GM10266 (cell line): ENCODE measurements at regions not wholly inside any gene's neighbourhood (a gene's known extent, or its start where the extent isn't known, plus 50 kb on each side); places are given as distances from the start of the nearest gene placed in this dataset.
"Not testable (repeated sequence)": the region's sequence is repeated elsewhere in the genome, so short reads cannot be mapped to it uniquely, and the experiment has no call there.

Experiments used
- DNase-seq: peaks from one replicate; pipeline ENCODE4 v3.0.0; 2012; ENCODE audit errors: extremely low spot score
- TF ChIP-seq, protein P1 (sequence below): IDR thresholded peaks from 2 replicates; pipeline ENCODE4 v1.5.1; 2012; ENCODE audit warnings: mild to moderate bottlenecking, low read depth; ENCODE audit not compliant: control insufficient read depth, insufficient read depth; ENCODE audit errors: missing control alignments

GRCh38 chr2:167637741-167638140 is 609.7 kb downstream of the STK39 start:
- TF ChIP-seq, protein P1, sequence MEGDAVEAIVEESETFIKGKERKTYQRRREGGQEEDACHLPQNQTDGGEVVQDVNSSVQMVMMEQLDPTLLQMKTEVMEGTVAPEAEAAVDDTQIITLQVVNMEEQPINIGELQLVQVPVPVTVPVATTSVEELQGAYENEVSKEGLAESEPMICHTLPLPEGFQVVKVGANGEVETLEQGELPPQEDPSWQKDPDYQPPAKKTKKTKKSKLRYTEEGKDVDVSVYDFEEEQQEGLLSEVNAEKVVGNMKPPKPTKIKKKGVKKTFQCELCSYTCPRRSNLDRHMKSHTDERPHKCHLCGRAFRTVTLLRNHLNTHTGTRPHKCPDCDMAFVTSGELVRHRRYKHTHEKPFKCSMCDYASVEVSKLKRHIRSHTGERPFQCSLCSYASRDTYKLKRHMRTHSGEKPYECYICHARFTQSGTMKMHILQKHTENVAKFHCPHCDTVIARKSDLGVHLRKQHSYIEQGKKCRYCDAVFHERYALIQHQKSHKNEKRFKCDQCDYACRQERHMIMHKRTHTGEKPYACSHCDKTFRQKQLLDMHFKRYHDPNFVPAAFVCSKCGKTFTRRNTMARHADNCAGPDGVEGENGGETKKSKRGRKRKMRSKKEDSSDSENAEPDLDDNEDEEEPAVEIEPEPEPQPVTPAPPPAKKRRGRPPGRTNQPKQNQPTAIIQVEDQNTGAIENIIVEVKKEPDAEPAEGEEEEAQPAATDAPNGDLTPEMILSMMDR = no peak
- no peak for DNase-seq

GRCh38 chr2:167632271-167632670 is 615.1 kb downstream of the STK39 start:
- not testable (repeated sequence) for DNase-seq

- DNase-seq = no peak
Measured at GRCh38 chr2:167626961-167627360, 620.4 kb downstream of the STK39 start.

DNA sequence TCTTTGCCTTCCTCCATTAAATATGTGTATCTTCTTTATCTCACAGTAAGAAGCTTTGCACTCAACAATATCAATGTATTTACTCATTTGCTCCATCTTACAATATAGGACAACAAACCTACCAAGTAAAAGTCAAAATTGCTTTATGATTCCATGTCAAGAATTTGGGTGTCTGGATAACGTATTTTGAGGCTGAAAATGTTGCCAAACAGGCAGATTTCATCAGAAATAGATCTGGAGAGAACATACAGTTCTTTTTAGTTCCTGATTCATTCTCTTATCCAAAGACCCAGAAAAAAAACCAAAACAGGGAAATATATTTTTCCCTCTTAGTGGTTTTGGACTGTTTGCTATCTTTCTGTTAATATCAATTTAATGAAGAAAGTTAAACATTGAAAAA is 621.1 kb downstream of the STK39 start:
- no peak for DNase-seq
- TF ChIP-seq, protein P1 = no peak

More at GRCh38 chr2:167626961-167627360, 620.4 kb downstream of the STK39 start:
- TF ChIP-seq, protein P1 = no peak

DNA sequence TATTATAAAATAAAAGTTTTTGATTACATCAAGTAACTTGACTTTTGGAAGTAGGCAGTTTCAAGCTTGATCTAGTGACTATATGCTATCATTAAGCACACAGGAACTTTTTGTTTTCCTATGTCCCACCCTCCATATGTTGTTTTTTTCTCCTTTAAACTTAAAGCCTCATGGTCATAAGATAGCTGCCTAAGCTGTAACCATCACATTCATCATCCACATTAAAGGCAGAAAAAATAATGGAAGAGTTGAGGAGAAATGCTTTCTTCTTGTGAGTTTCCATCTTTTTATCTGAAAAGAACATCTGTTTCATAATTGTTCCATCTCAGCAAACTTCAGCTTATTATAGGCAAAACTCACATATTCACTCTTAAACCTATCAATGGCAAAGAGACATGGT is 630.4 kb downstream of the STK39 start:
- no peak for DNase-seq
- TF ChIP-seq, protein P1 = no peak

- TF ChIP-seq, protein P1 = no peak
- DNase-seq = no peak
Measured at GRCh38 chr2:167613471-167613870, 633.9 kb downstream of the STK39 start.

- no peak for DNase-seq
Measured at GRCh38 chr2:167608487-167608886, 638.9 kb downstream of the STK39 start.

DNA sequence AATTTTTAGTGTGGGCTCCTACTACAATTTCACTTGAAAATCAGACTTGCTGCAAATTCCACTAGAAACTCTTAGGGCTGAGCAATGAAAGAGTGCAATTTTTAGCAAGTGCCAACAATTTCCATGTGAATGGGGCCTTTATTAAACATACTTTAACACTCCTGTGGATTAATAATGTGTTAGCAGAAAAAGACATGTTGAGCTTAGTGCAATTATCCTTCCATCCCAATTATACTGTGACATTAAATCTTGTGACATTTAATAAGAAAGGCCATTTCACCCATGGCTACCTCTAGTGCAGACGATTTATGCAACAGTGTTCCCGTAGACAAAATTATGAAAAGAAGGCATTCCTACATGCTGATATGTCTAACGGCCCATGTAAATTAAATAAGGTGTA is 639.7 kb downstream of the STK39 start:
- TF ChIP-seq, protein P1 = no peak
- DNase-seq = no peak

More at GRCh38 chr2:167608487-167608886, 638.9 kb downstream of the STK39 start:
- TF ChIP-seq, protein P1 = no peak
